GM23338 (cell line): ENCODE measurements at regions not wholly inside any gene's neighbourhood (a gene's known extent, or its start where the extent isn't known, plus 50 kb on each side); places are given as distances from the start of the nearest gene placed in this dataset.
"Not testable (repeated sequence)": the region's sequence is repeated elsewhere in the genome, so short reads cannot be mapped to it uniquely, and the experiment has no call there.

ENCODE experiments used
- ATAC-seq: fragments of 200-7000 bp; cut with Tn5 transposase; 3 replicates; pipeline ENCODE4 v1.9.1; 2020
- DNase-seq: peaks from one replicate; pipeline ENCODE4 v3.0.0-alpha.2; 2015; ENCODE audit warnings: low spot score
- H2AFZ ChIP-seq: fragments of 200-600 bp; sonication (generic); 2 replicates; pipeline ENCODE4 v1.8.0; 2016; ENCODE audit warnings: antibody characterized with exemption, mild to moderate bottlenecking, moderate library complexity
- H3F3A ChIP-seq: fragments of 200-600 bp; sonication (generic); replicated peaks from 2 replicates; pipeline ENCODE4 v1.8.0; 2017; ENCODE audit warnings: antibody characterized with exemption, mixed run types, low read depth
- H3K27ac ChIP-seq: fragments of 200-600 bp; sonication (generic); 2 replicates; pipeline ENCODE4 v1.6.1; 2016; ENCODE audit warnings: low read depth
- H3K27me3 ChIP-seq: fragments of 200-600 bp; sonication (generic); 2 replicates; pipeline ENCODE4 v1.8.0; 2016; ENCODE audit warnings: mild to moderate bottlenecking, mixed run types, moderate library complexity; ENCODE audit not compliant: insufficient read depth
- H3K36me3 ChIP-seq: fragments of 200-600 bp; sonication (generic); 2 replicates; pipeline ENCODE4 v1.8.0; 2016; ENCODE audit warnings: mild to moderate bottlenecking; ENCODE audit not compliant: insufficient read depth
- H3K4me1 ChIP-seq: fragments of 200-600 bp; sonication (generic); 2 replicates; pipeline ENCODE4 v1.8.0; 2016; ENCODE audit warnings: mild to moderate bottlenecking, moderate library complexity; ENCODE audit not compliant: insufficient read depth
- H3K4me2 ChIP-seq: fragments of 200-600 bp; sonication (generic); 2 replicates; pipeline ENCODE4 v1.7.1; 2017; ENCODE audit warnings: mixed run types
- H3K4me3 ChIP-seq: fragments of 200-600 bp; sonication (generic); 2 replicates; pipeline ENCODE4 v1.6.1; 2016; ENCODE audit warnings: mixed run types
- H3K79me2 ChIP-seq: fragments of 200-600 bp; sonication (generic); replicated peaks from 2 replicates; pipeline ENCODE4 v1.8.0; 2017; ENCODE audit warnings: mild to moderate bottlenecking; ENCODE audit not compliant: insufficient read depth
- H3K9me2 ChIP-seq: fragments of 200-600 bp; sonication (generic); 2 replicates; pipeline ENCODE4 v1.8.0; 2017; ENCODE audit not compliant: insufficient read depth
- H4K20me1 ChIP-seq: fragments of 200-600 bp; sonication (generic); replicated peaks from 2 replicates; pipeline ENCODE4 v1.8.0; 2017; ENCODE audit warnings: mild to moderate bottlenecking; ENCODE audit not compliant: insufficient read depth
- H3K27ac Mint-ChIP-seq: 2 replicates; pipeline ENCODE4 v1.8.0; 2020; ENCODE audit warnings: inconsistent platforms, mild to moderate bottlenecking, moderate library complexity, mixed read lengths
- H3K27me3 Mint-ChIP-seq: 3 replicates; pipeline ENCODE4 v1.8.0; 2022; ENCODE audit warnings: low read depth, mild to moderate bottlenecking, moderate library complexity, mixed read lengths, inconsistent platforms; ENCODE audit not compliant: insufficient read depth, poor library complexity
- H3K36me3 Mint-ChIP-seq: 3 replicates; pipeline ENCODE4 v1.8.0; 2021; ENCODE audit warnings: low read depth, mild to moderate bottlenecking, inconsistent platforms, moderate library complexity, mixed read lengths
- H3K4me1 Mint-ChIP-seq: 3 replicates; pipeline ENCODE4 v1.8.0; 2020; ENCODE audit warnings: mild to moderate bottlenecking, inconsistent platforms, mixed read lengths
- H3K4me3 Mint-ChIP-seq: 3 replicates; pipeline ENCODE4 v1.8.0; 2021; ENCODE audit warnings: moderate library complexity, mild to moderate bottlenecking, inconsistent platforms, mixed read lengths
- H3K9me3 Mint-ChIP-seq: 3 replicates; pipeline ENCODE4 v1.8.0; 2020; ENCODE audit warnings: moderate library complexity, mild to moderate bottlenecking, inconsistent platforms, mixed read lengths
- CREB1 ChIP-seq: fragments of 250-450 bp; sonication (Bioruptor Pico); IDR thresholded peaks from 2 replicates; pipeline ENCODE4 v1.5.0; 2020; ENCODE audit warnings: low read depth, mild to moderate bottlenecking, moderate library complexity
- CTCF ChIP-seq, 2 experiments: fragments of 200-600 bp in 1 of 2; sonication (generic) in 1 of 2; conservative IDR thresholded peaks; 2 replicates each; pipeline versions ENCODE4 v1.5.1 to v1.6.1; 2016 to 2017; ENCODE audit warnings: antibody characterized with exemption in 2 of 2, low read depth in 2 of 2, mild to moderate bottlenecking in 2 of 2, moderate library complexity in 1 of 2
- EZH2 ChIP-seq: fragments of 200-600 bp; sonication (generic); IDR thresholded peaks from one replicate; pipeline ENCODE4 v1.8.0; 2017; ENCODE audit warnings: antibody characterized with exemption, mild to moderate bottlenecking, low read depth; ENCODE audit not compliant: unreplicated experiment
- EZH2phosphoT487 ChIP-seq: fragments of 200-600 bp; sonication (generic); IDR thresholded peaks from one replicate; pipeline ENCODE4 v1.8.1; 2018; ENCODE audit warnings: antibody characterized with exemption; ENCODE audit not compliant: unreplicated experiment
- STAT1 ChIP-seq: IDR thresholded peaks from one replicate; pipeline ENCODE4 v1.6.1; 2016; ENCODE audit warnings: antibody characterized with exemption; ENCODE audit not compliant: unreplicated experiment
- ZNF114 ChIP-seq: fragments of 250-450 bp; sonication (Bioruptor Pico); IDR thresholded peaks from 2 replicates; pipeline ENCODE4 v1.5.0; 2020; ENCODE audit warnings: mild to moderate bottlenecking, moderate library complexity
- ZNF462 ChIP-seq: fragments of 250-450 bp; sonication (Bioruptor Pico); IDR thresholded peaks from 2 replicates; pipeline ENCODE4 v1.5.0; 2020; ENCODE audit warnings: mild to moderate bottlenecking, moderate library complexity

GRCh38 chr21:19228226-19228625 is 824.6 kb upstream of the TMPRSS15 start (continued):
- no peak for TF ChIP-seq EZH2
- TF ChIP-seq CREB1 (CRISPR knock-in tag), result no peak
- no peak for TF ChIP-seq ZNF462

- not testable (repeated sequence) for H3K36me3 Mint-ChIP-seq, H3F3A ChIP-seq, H3K4me2 ChIP-seq, DNase-seq, H3K27ac ChIP-seq, H3K4me1 Mint-ChIP-seq, ATAC-seq, H3K4me3 Mint-ChIP-seq, H3K9me2 ChIP-seq, H4K20me1 ChIP-seq, H3K79me2 ChIP-seq, H2AFZ ChIP-seq, H3K27me3 Mint-ChIP-seq, H3K36me3 ChIP-seq, H3K4me3 ChIP-seq, H3K4me1 ChIP-seq, H3K27me3 ChIP-seq, H3K9me3 Mint-ChIP-seq, H3K27ac Mint-ChIP-seq
Measured at GRCh38 chr21:19233841-19234240, 830.3 kb upstream of the TMPRSS15 start.

- Histone ChIP-seq H3F3A (no peaks in the 10 kb centered on the region), H3K4me1 (no peaks in the 10 kb centered on the region), H2AFZ (no peak overlapping the region; the same call in 1 of the 2 replicates), H3K27me3 (no peaks in the 10 kb centered on the region), H3K4me3 (no peak overlapping the region), H3K27ac (no peak overlapping the region), H3K79me2 (no peaks in the 10 kb centered on the region), H3K36me3 (no peaks in the 10 kb centered on the region), H4K20me1 (no peaks in the 10 kb centered on the region), H3K9me2 (no peaks in the 10 kb centered on the region), H3K4me2 (no peak overlapping the region)
- H3K4me1 Mint-ChIP-seq, result no peaks in the 10 kb centered on the region
- no peak overlapping the region for H3K27ac Mint-ChIP-seq
- H3K9me3 Mint-ChIP-seq, result no peaks in the 10 kb centered on the region
- no peaks in the 10 kb centered on the region for H3K27me3 Mint-ChIP-seq
- no peak for DNase-seq
- no peak for ATAC-seq
- no peaks in the 10 kb centered on the region for H3K36me3 Mint-ChIP-seq
- H3K4me3 Mint-ChIP-seq, result no peak overlapping the region
- TF ChIP-seq CTCF (conservative IDR thresholded peaks at IDR 0.05; ENCODE audit: low read depth in 2 of 2) (no peak), STAT1 (no peak), EZH2phosphoT487 (no peak), EZH2 (no peak), CREB1 (CRISPR knock-in tag) (no peak), ZNF114 (no peak)
Measured at GRCh38 chr21:19236209-19236608, 832.6 kb upstream of the TMPRSS15 start.
